Prostate gland (tissue), 2 donors: ENCODE measurements at regions not wholly inside any gene's neighbourhood (a gene's known extent, or its start where the extent isn't known, plus 50 kb on each side); places are given as distances from the start of the nearest gene placed in this dataset.

Experiments
- DNase-seq: peaks from one replicate; pipeline ENCODE4 v3.0.0-alpha.2; 2019; ENCODE audit warnings: low spot score
- H3K27ac ChIP-seq, 2 donors: fragments of 200-600 bp; sonication (generic); 2 replicates each; pipeline ENCODE4 v1.5.1; 2017 to 2019
- H3K27me3 ChIP-seq: fragments of 200-600 bp; sonication (generic); replicated peaks from 2 replicates; pipeline ENCODE4 v1.5.1; 2019; ENCODE audit not compliant: insufficient read depth
- H3K36me3 ChIP-seq, 2 donors: fragments of 200-600 bp; sonication (generic); 1 replicate in 1 of 2; 2 replicates in 1 of 2; pipeline versions ENCODE4 v1.5.1 to v1.8.1; 2017 to 2019
- H3K4me1 ChIP-seq: fragments of 200-600 bp; sonication (generic); replicated peaks from 2 replicates; pipeline ENCODE4 v1.5.1; 2019
- H3K4me3 ChIP-seq, 2 donors: fragments of 200-600 bp; sonication (generic); 2 replicates each; pipeline ENCODE4 v1.5.1; 2017 to 2019
- H3K9me3 ChIP-seq: fragments of 200-600 bp; sonication (generic); 2 replicates; pipeline ENCODE4 v1.5.1; 2017
- CTCF ChIP-seq, 4 experiments: fragments of 200-600 bp in 2 of 4; fragments of 450-650 bp in 2 of 4; sonication (generic) in 2 of 4; IDR thresholded peaks; 1 replicate in 3 of 4; 2 replicates in 1 of 4; pipeline ENCODE4 v1.5.1; 2016 to 2019; ENCODE audit warnings: antibody characterized with exemption in 4 of 4, mild to moderate bottlenecking in 2 of 4, moderate library complexity in 2 of 4
- POLR2A ChIP-seq: fragments of 450-650 bp; IDR thresholded peaks from one replicate; pipeline ENCODE4 v1.6.1; 2016; ENCODE audit warnings: antibody characterized with exemption, mild to moderate bottlenecking
- POLR2AphosphoS5 ChIP-seq: sonication (generic); formaldehyde crosslinking; IDR thresholded peaks from one replicate; pipeline ENCODE4 v1.6.1; 2017; ENCODE audit warnings: antibody characterized with exemption
- WGBS: methylation state at CpG from one replicate; pipeline ENCODE4 v1.1.5; 2018; 5-methylcytosine and 5-hydroxymethylcytosine counted together
- intact Hi-C: fragments of 100-400 bp; cut with DNase I; formaldehyde crosslinking; loops from one replicate; pipeline ENCODE4 v1.14.2; 2022

- Histone ChIP-seq H3K4me3 (no peak overlapping the region), H3K27me3 (no peaks in the 10 kb centered on the region), H3K4me1 (no peaks in the 10 kb centered on the region), H3K9me3 (no peaks in the 10 kb centered on the region), H3K27ac (no peak overlapping the region), H3K36me3 (no peaks in the 10 kb centered on the region)
- intact Hi-C loops: no loop called here
- no peak for DNase-seq
- WGBS: 77% methylated on average over 12 of the region's 12 CpGs
- TF ChIP-seq POLR2AphosphoS5 (no peak), CTCF (IDR thresholded peaks at IDR 0.05) (no peak), POLR2A (no peak)
These were observed 535.1 kb downstream of the RNF144A start for GRCh38 chr2:7452110-7452876.

GRCh38 chr2:7454592-7454991 lies 537.4 kb downstream of the RNF144A start:
- Histone ChIP-seq H3K9me3 (no peaks in the 10 kb centered on the region), H3K36me3 (no peaks in the 10 kb centered on the region), H3K4me1 (no peaks in the 10 kb centered on the region), H3K27me3 (no peaks in the 10 kb centered on the region), H3K27ac (no peak overlapping the region), H3K4me3 (no peak overlapping the region)
- WGBS: 82% methylated on average over 4 of the region's 4 CpGs
- DNase-seq: no peak
- TF ChIP-seq CTCF (IDR thresholded peaks at IDR 0.05) (no peak), POLR2AphosphoS5 (no peak), POLR2A (no peak)
- intact Hi-C loops: no loop called here

- intact Hi-C loops: no loop called here
These were observed 539.5 kb downstream of the RNF144A start for GRCh38 chr2:7456762-7457161.

GRCh38 chr2:7458066-7458465 lies 540.9 kb downstream of the RNF144A start:
- 98% methylated on average over 2 of the region's 2 CpGs for WGBS
- Histone ChIP-seq H3K27ac (no peak overlapping the region), H3K4me1 (no peaks in the 10 kb centered on the region), H3K36me3 (no peaks in the 10 kb centered on the region), H3K4me3 (no peak overlapping the region), H3K9me3 (no peaks in the 10 kb centered on the region), H3K27me3 (no peaks in the 10 kb centered on the region)
- TF ChIP-seq POLR2AphosphoS5: no peak
- TF ChIP-seq POLR2A: no peak
- no peak for TF ChIP-seq CTCF (IDR thresholded peaks at IDR 0.05)
- no peak for DNase-seq
- intact Hi-C loops: no loop called here

More at GRCh38 chr2:7456762-7457161, 539.5 kb downstream of the RNF144A start:
- no peaks in the 10 kb centered on the region for H3K36me3 ChIP-seq
- no peak overlapping the region for H3K27ac ChIP-seq
- no peaks in the 10 kb centered on the region for H3K27me3 ChIP-seq
- no peaks in the 10 kb centered on the region for H3K9me3 ChIP-seq
- TF ChIP-seq POLR2A: no peak
- no peak for TF ChIP-seq POLR2AphosphoS5
- no peak for TF ChIP-seq CTCF (IDR thresholded peaks at IDR 0.05)
- no peak for DNase-seq
- WGBS: 32% methylated on average over 13 of the region's 13 CpGs
- H3K4me3 ChIP-seq: no peak overlapping the region
- no peaks in the 10 kb centered on the region for H3K4me1 ChIP-seq
